Neural cell (in vitro differentiated cells): ENCODE measurements at regions not wholly inside any gene's neighbourhood (a gene's known extent, or its start where the extent isn't known, plus 50 kb on each side); places are given as distances from the start of the nearest gene placed in this dataset.

Source experiments
- H2AFZ ChIP-seq: fragments of 200-600, 300-800 bp; sonication (generic), shearing (Covaris generic); 2 replicates; pipeline ENCODE4 v1.6.0; 2014; ENCODE audit warnings: low read depth, mild to moderate bottlenecking, antibody characterized with exemption, low read length, moderate library complexity
- H3F3A ChIP-seq: fragments of 200-600 bp; shearing (Covaris generic); 2 replicates; pipeline ENCODE4 v1.6.1; 2016; ENCODE audit warnings: mild to moderate bottlenecking, moderate library complexity, mixed read lengths, antibody characterized with exemption, low read length; ENCODE audit not compliant: insufficient read depth, poor library complexity, severe bottlenecking
- H3K27ac ChIP-seq: fragments of 200-600, 300-800 bp; sonication (generic), shearing (Covaris generic); 2 replicates; pipeline ENCODE4 v1.5.1; 2014; ENCODE audit warnings: mild to moderate bottlenecking, low read length, moderate library complexity
- H3K27me3 ChIP-seq: fragments of 300-800, 200-600 bp; sonication (generic), shearing (Covaris generic); 2 replicates; pipeline ENCODE4 v1.6.0; 2014; ENCODE audit warnings: mild to moderate bottlenecking, low read depth, low read length, moderate library complexity; ENCODE audit not compliant: insufficient read depth
- H3K36me3 ChIP-seq: fragments of 300-800, 200-600 bp; sonication (generic), shearing (Covaris generic); 2 replicates; pipeline ENCODE4 v1.5.1; 2014; ENCODE audit warnings: mild to moderate bottlenecking, antibody characterized with exemption, low read length, moderate library complexity; ENCODE audit not compliant: insufficient read depth
- H3K4me2 ChIP-seq: fragments of 300-800, 200-600 bp; sonication (generic), shearing (Covaris generic); 2 replicates; pipeline ENCODE4 v1.6.0; 2014; ENCODE audit warnings: mild to moderate bottlenecking, low read length
- H3K4me3 ChIP-seq: fragments of 300-800, 200-600 bp; sonication (generic), shearing (Covaris generic); 2 replicates; pipeline ENCODE4 v1.5.1; 2014; ENCODE audit warnings: mild to moderate bottlenecking, low read length, moderate library complexity
- H3K79me2 ChIP-seq: fragments of 200-600 bp; shearing (Covaris generic); replicated peaks from 2 replicates; pipeline ENCODE4 v1.6.0; 2014; ENCODE audit warnings: mild to moderate bottlenecking, low read length, moderate library complexity; ENCODE audit not compliant: insufficient read depth
- H3K9ac ChIP-seq: fragments of 300-800, 200-600 bp; sonication (generic), shearing (Covaris generic); 2 replicates; pipeline ENCODE4 v1.6.1; 2016; ENCODE audit warnings: mild to moderate bottlenecking, low read length, mixed read lengths
- H3K9me2 ChIP-seq: fragments of 200-600 bp; shearing (Covaris generic); 2 replicates; pipeline ENCODE4 v1.6.1; 2016; ENCODE audit warnings: mild to moderate bottlenecking, low read length, mixed read lengths; ENCODE audit not compliant: insufficient read depth
- H3K9me3 ChIP-seq: fragments of 200-600, 300-800 bp; sonication (generic), shearing (Covaris generic); 2 replicates; pipeline ENCODE4 v1.6.1; 2016; ENCODE audit warnings: mild to moderate bottlenecking, mixed run types, low read length, moderate library complexity, mixed read lengths
- H4K20me1 ChIP-seq: fragments of 200-600 bp; shearing (Covaris generic); 2 replicates; pipeline ENCODE4 v1.6.1; 2016; ENCODE audit warnings: mild to moderate bottlenecking, mixed run types; ENCODE audit not compliant: insufficient read depth
- CTCF ChIP-seq: fragments of 450-650 bp; IDR thresholded peaks from 2 replicates; pipeline ENCODE4 v1.5.1; 2014; ENCODE audit warnings: antibody characterized with exemption, mild to moderate bottlenecking, moderate library complexity; ENCODE audit not compliant: poor library complexity, severe bottlenecking
- EP300 ChIP-seq: fragments of 450-650 bp; conservative IDR thresholded peaks from 2 replicates; pipeline ENCODE4 v1.6.1; 2014; ENCODE audit warnings: antibody characterized with exemption, mild to moderate bottlenecking, moderate library complexity; ENCODE audit not compliant: poor library complexity, severe bottlenecking
- EZH2 ChIP-seq: fragments of 200-600, 300-800 bp; shearing (Covaris generic), sonication (generic); IDR thresholded peaks from 2 replicates; pipeline ENCODE4 v1.6.1; 2014; ENCODE audit warnings: antibody characterized with exemption, low read length, borderline replicate concordance, mild to moderate bottlenecking; ENCODE audit not compliant: insufficient read depth, poor library complexity, severe bottlenecking
- MXI1 ChIP-seq: fragments of 450-650 bp; conservative IDR thresholded peaks from 2 replicates; pipeline ENCODE4 v1.6.1; 2014; ENCODE audit warnings: antibody characterized with exemption, mild to moderate bottlenecking; ENCODE audit not compliant: poor library complexity, severe bottlenecking
- POLR2AphosphoS5 ChIP-seq: IDR thresholded peaks from 2 replicates; pipeline ENCODE4 v1.6.1; 2012
- RAD21 ChIP-seq: fragments of 450-650 bp; conservative IDR thresholded peaks from 2 replicates; pipeline ENCODE4 v1.6.1; 2014; ENCODE audit warnings: antibody characterized with exemption, mild to moderate bottlenecking, moderate library complexity
- REST ChIP-seq: IDR thresholded peaks from 2 replicates; pipeline ENCODE4 v1.6.1; 2012; ENCODE audit warnings: borderline replicate concordance
- SMC3 ChIP-seq: fragments of 450-650 bp; conservative IDR thresholded peaks from 2 replicates; pipeline ENCODE4 v1.6.1; 2014; ENCODE audit warnings: antibody characterized with exemption, mild to moderate bottlenecking, moderate library complexity; ENCODE audit not compliant: poor library complexity
- TAF1 ChIP-seq: IDR thresholded peaks from 2 replicates; pipeline ENCODE4 v1.6.1; 2012; ENCODE audit warnings: low read depth

GRCh38 chr9:13487071-13487470 lies 207.6 kb upstream of the MPDZ start:
- H3K4me3 ChIP-seq = no peak overlapping the region
- no peak overlapping the region for H3K4me2 ChIP-seq
- no peaks in the 10 kb centered on the region for H3K36me3 ChIP-seq
- no peak for TF ChIP-seq EP300
- no peak for TF ChIP-seq CTCF
- TF ChIP-seq POLR2AphosphoS5 = no peak
- no peak for TF ChIP-seq RAD21
- no peak for TF ChIP-seq SMC3
- no peak for TF ChIP-seq EZH2
- TF ChIP-seq MXI1 = no peak
- no peak for TF ChIP-seq REST
- TF ChIP-seq TAF1 = no peak
- H3K27ac ChIP-seq = no peak overlapping the region
- H2AFZ ChIP-seq = no peak overlapping the region
- no peaks in the 10 kb centered on the region for H3K9me2 ChIP-seq
- no peaks in the 10 kb centered on the region for H3K9me3 ChIP-seq
- no peak overlapping the region for H3K9ac ChIP-seq
- H4K20me1 ChIP-seq = no peaks in the 10 kb centered on the region
- H3K27me3 ChIP-seq = no peaks in the 10 kb centered on the region
- H3K79me2 ChIP-seq = no peaks in the 10 kb centered on the region
- H3F3A ChIP-seq = no peaks in the 10 kb centered on the region

DNA sequence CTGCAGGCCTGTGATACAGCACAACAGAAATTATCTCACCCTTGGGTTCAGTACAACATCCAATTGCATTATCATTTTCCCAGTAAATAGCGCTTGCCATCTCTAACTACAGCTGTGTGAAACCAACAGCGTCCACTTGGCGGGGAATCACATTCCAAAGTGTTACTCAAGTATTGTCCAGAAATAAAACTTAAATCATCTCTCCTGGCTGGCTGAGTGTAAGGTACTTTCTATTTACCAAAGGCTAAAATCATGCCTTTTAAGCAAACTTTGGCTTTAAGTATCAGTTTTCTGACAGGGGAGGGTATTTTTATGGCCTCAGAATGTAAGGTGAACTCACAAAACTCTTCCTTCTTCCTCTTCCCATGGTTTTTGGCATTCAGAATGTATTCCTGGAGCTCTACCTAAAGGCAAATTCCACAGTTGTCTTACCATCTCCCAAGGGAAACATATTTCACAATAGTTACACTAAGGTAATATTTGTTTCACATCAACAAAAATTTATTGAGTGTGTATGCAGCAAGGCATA lies 205.6 kb upstream of the MPDZ start:
- Histone ChIP-seq H2AFZ (no peak overlapping the region), H3K9ac (no peak overlapping the region), H3F3A (no peaks in the 10 kb centered on the region), H3K9me3 (no peaks in the 10 kb centered on the region), H3K4me2 (no peak overlapping the region), H3K79me2 (no peaks in the 10 kb centered on the region), H3K9me2 (no peaks in the 10 kb centered on the region), H3K27me3 (no peaks in the 10 kb centered on the region), H4K20me1 (no peaks in the 10 kb centered on the region), H3K27ac (no peak overlapping the region), H3K4me3 (no peak overlapping the region), H3K36me3 (no peaks in the 10 kb centered on the region)
- TF ChIP-seq CTCF = no peak
- TF ChIP-seq REST = no peak
- TF ChIP-seq TAF1 = no peak
- no peak for TF ChIP-seq RAD21
- TF ChIP-seq SMC3 = no peak
- no peak for TF ChIP-seq MXI1
- no peak for TF ChIP-seq POLR2AphosphoS5
- no peak for TF ChIP-seq EZH2
- TF ChIP-seq EP300 = no peak
